Keratinocyte (primary cell): ENCODE measurements at regions not wholly inside any gene's neighbourhood (a gene's known extent, or its start where the extent isn't known, plus 50 kb on each side); places are given as distances from the start of the nearest gene placed in this dataset.

Experiments used
- CTCF ChIP-seq, 3 experiments: IDR thresholded peaks in 1 of 3; conservative IDR thresholded peaks in 1 of 3; optimal IDR thresholded peaks in 1 of 3; 2 replicates in 2 of 3; 3 replicates in 1 of 3; pipeline versions ENCODE3 to v1.5.1; 2011; ENCODE audit warnings: low read length in 3 of 3, mild to moderate bottlenecking in 3 of 3, moderate library complexity in 2 of 3, control low read depth in 1 of 3, inconsistent platforms in 1 of 3; ENCODE audit not compliant: insufficient read depth in 2 of 3; ENCODE audit errors: extremely low read depth in 1 of 3
- EZH2 ChIP-seq: IDR thresholded peaks from one replicate; pipeline ENCODE4 v1.6.1; 2012; ENCODE audit warnings: inconsistent platforms, mild to moderate bottlenecking, low read length, moderate library complexity

GRCh38 chr14:65892315-65892714, 479.8 kb downstream of the FUT8 start:
- TF ChIP-seq CTCF (optimal IDR thresholded peaks at IDR 0.05 in 1 of 3, IDR thresholded peaks at IDR 0.05 in 1 of 3, conservative IDR thresholded peaks at IDR 0.05 in 1 of 3; ENCODE audit: extremely low read depth in 1 of 3, insufficient read depth in 2 of 3, low read length in 3 of 3) (no peak), EZH2 (no peak)
